HepG2 (cell line): ENCODE measurements at regions not wholly inside any gene's neighbourhood (a gene's known extent, or its start where the extent isn't known, plus 50 kb on each side); places are given as distances from the start of the nearest gene placed in this dataset.

ENCODE experiments used
- ATAC-seq: fragments of 200-7000 bp; cut with Tn5 transposase; 3 replicates; pipeline ENCODE4 v1.9.1; 2020; ENCODE audit warnings: mild to moderate bottlenecking, moderate library complexity
- BruUV-seq: library from RNA; stranded (reverse); fragments of 400-500 nt; replicated peaks from 2 replicates; lab custom pipeline; 2021; lab: Mats Ljungman, UMichigan
- CTCF ChIA-PET: fragments of 300-600 bp; formaldehyde crosslinking; extraction: SDS; loops from one replicate; lab custom pipeline; 2021; ENCODE audit warnings: low total read pairs, inconsistent platforms, low intra/inter-chr PET ratio; lab: Yijun Ruan, JAX
- POLR2A ChIA-PET: fragments of 350-600 bp; sonication (Branson Sonifier 250); formaldehyde crosslinking; loops from one replicate; lab custom pipeline; 2020; ENCODE audit warnings: antibody characterized with exemption, inconsistent platforms; lab: Yijun Ruan, JAX
- DNase-seq: peaks from one replicate; pipeline ENCODE4 v3.0.0-alpha.2; 2015; ENCODE audit warnings: low spot score
- FAIRE-seq: peaks from 3 replicates; lab custom pipeline; 2011; peaks lifted over from hg19 to GRCh38; lab: Jason Lieb, UNC
- H2AFZ ChIP-seq: one replicate; pipeline ENCODE4 v1.6.1; 2011; ENCODE audit warnings: low read length, inconsistent platforms
- H3K27ac ChIP-seq: fragments of 300-600 bp; 3 replicates; pipeline ENCODE4 v1.8.0; 2011; ENCODE audit warnings: mixed run types, mild to moderate bottlenecking, mixed read lengths, low read length, inconsistent platforms; ENCODE audit not compliant: insufficient read depth; ENCODE audit errors: extremely low read length
- H3K27me3 ChIP-seq, 2 experiments: fragments of 200-600 bp in 1 of 2; 2 replicates in 1 of 2; 3 replicates in 1 of 2; pipeline versions ENCODE4 v1.6.0 to v1.8.0; 2011; ENCODE audit warnings: low read length in 2 of 2, mild to moderate bottlenecking in 2 of 2, moderate library complexity in 2 of 2, inconsistent platforms in 1 of 2; ENCODE audit not compliant: insufficient read depth in 2 of 2, control insufficient read depth in 1 of 2
- H3K36me3 ChIP-seq, 2 experiments: fragments of 200-600 bp in 1 of 2; replicated peaks in 1 of 2; 2 replicates in 1 of 2; 3 replicates in 1 of 2; pipeline versions ENCODE4 v1.5.1 to v1.8.0; 2011; ENCODE audit warnings: low read length in 2 of 2, inconsistent platforms in 1 of 2; ENCODE audit not compliant: insufficient read depth in 2 of 2, control insufficient read depth in 1 of 2
- H3K4me1 ChIP-seq: 2 replicates; pipeline ENCODE4 v1.5.1; 2012; ENCODE audit warnings: low read length, inconsistent platforms; ENCODE audit not compliant: insufficient read depth
- H3K4me2 ChIP-seq: 2 replicates; pipeline ENCODE4 v1.6.0; 2011; ENCODE audit warnings: low read depth, low read length, inconsistent platforms
- H3K4me3 ChIP-seq, 3 experiments: fragments of 200-600 bp in 1 of 3; sonication (generic), shearing (Covaris generic) in 1 of 3; replicated peaks in 1 of 3; 2 replicates each; pipeline ENCODE4 v1.5.1; 2011 to 2016; ENCODE audit warnings: low read length in 3 of 3, inconsistent platforms in 2 of 3, low read depth in 2 of 3, mild to moderate bottlenecking in 2 of 3, control low read depth in 1 of 3, mixed read lengths in 1 of 3; ENCODE audit not compliant: insufficient read depth in 1 of 3
- H3K79me2 ChIP-seq: one replicate; pipeline ENCODE4 v1.6.1; 2011; ENCODE audit warnings: low read length, inconsistent platforms; ENCODE audit not compliant: insufficient read depth
- H3K9ac ChIP-seq: 2 replicates; pipeline ENCODE4 v1.6.0; 2011; ENCODE audit warnings: mild to moderate bottlenecking, low read depth, low read length, inconsistent platforms; ENCODE audit not compliant: insufficient read depth
- H3K9me3 ChIP-seq: 2 replicates; pipeline ENCODE4 v1.5.1; 2012; ENCODE audit warnings: mild to moderate bottlenecking, low read length
- H4K20me1 ChIP-seq: 2 replicates; pipeline ENCODE4 v1.6.0; 2011; ENCODE audit warnings: inconsistent platforms, mild to moderate bottlenecking, low read length, moderate library complexity; ENCODE audit not compliant: insufficient read depth
- DNMT3B ChIP-seq: conservative IDR thresholded peaks from 2 replicates; pipeline ENCODE4 v1.6.1; 2016; ENCODE audit warnings: missing biosample characterization, control low read depth
- FIP1L1 ChIP-seq: fragments of 200-400 bp; formaldehyde crosslinking; IDR thresholded peaks from 2 replicates; pipeline ENCODE4 v1.6.1; 2018; ENCODE audit warnings: low read depth, mild to moderate bottlenecking, low read length, moderate library complexity, borderline replicate concordance; ENCODE audit not compliant: insufficient read depth
- GABPB1 ChIP-seq: IDR thresholded peaks from 2 replicates; pipeline ENCODE4 v1.6.1; 2016; ENCODE audit warnings: mild to moderate bottlenecking, missing genetic modification reagents, moderate library complexity, missing compliant biosample characterization
- MAFG ChIP-seq: sonication (generic); formaldehyde crosslinking; IDR thresholded peaks from 2 replicates; pipeline ENCODE4 v1.5.1; 2020; ENCODE audit warnings: mild to moderate bottlenecking, missing genetic modification reagents
- RNF219 ChIP-seq: sonication (generic); formaldehyde crosslinking; IDR thresholded peaks from 2 replicates; pipeline ENCODE4 v1.5.0; 2020; ENCODE audit warnings: mild to moderate bottlenecking, missing genetic modification reagents
- SNAPC4 ChIP-seq: sonication (generic); formaldehyde crosslinking; IDR thresholded peaks from 2 replicates; pipeline ENCODE4 v1.4.0; 2020; ENCODE audit warnings: mild to moderate bottlenecking, missing genetic modification reagents
- SOX6 ChIP-seq, 2 experiments: fragments of 450-650 bp in 1 of 2; sonication (generic) in 1 of 2; formaldehyde crosslinking in 1 of 2; IDR thresholded peaks; 2 replicates each; pipeline versions ENCODE4 v1.4.0 to v1.6.1; 2017 to 2020; ENCODE audit warnings: antibody characterized with exemption in 1 of 2, mild to moderate bottlenecking in 1 of 2, missing genetic modification reagents in 1 of 2
- TFE3 ChIP-seq: IDR thresholded peaks from 2 replicates; pipeline ENCODE4 v1.6.1; 2016
- ZNF615 ChIP-seq: sonication (generic); formaldehyde crosslinking; IDR thresholded peaks from 2 replicates; pipeline ENCODE4 v1.5.0; 2020; ENCODE audit warnings: mild to moderate bottlenecking, missing genetic modification reagents, borderline replicate concordance
- ZNF691 ChIP-seq: sonication (generic); formaldehyde crosslinking; IDR thresholded peaks from 2 replicates; pipeline ENCODE4 v1.4.0; 2020; ENCODE audit warnings: missing genetic modification reagents, low read depth, mild to moderate bottlenecking, borderline replicate concordance
- ZNF713 ChIP-seq: sonication (generic); formaldehyde crosslinking; IDR thresholded peaks from 2 replicates; pipeline ENCODE4 v1.4.0; 2020; ENCODE audit warnings: mild to moderate bottlenecking, missing genetic modification reagents
- ZNF747 ChIP-seq: sonication (generic); formaldehyde crosslinking; IDR thresholded peaks from 2 replicates; pipeline ENCODE4 v1.8.1; 2023; ENCODE audit warnings: missing genetic modification reagents, mild to moderate bottlenecking, borderline replicate concordance
- WGBS: methylation state at CpG from one replicate; pipeline ENCODE4 v1.1.6; 2017; ENCODE audit warnings: low lambda C conversion rate; 5-methylcytosine and 5-hydroxymethylcytosine counted together
- in situ Hi-C: cut with HindIII; loops from 2 replicates; pipeline ENCODE4 v1.10.0; 2017; ENCODE audit warnings: low pct_unique_long_range_greater_than_20kb; ENCODE audit not compliant: extremely low pct_ligation_motif_present
- intact Hi-C: fragments of 100-400 bp; cut with micrococcal nuclease; formaldehyde crosslinking; loops from one replicate; pipeline ENCODE4 v1.10.0; 2022; ENCODE audit not compliant: unreplicated experiment

- TF ChIP-seq RNF219 (CRISPR knock-in tag) = no peak
- TF ChIP-seq ZNF747 = no peak
- no peak for TF ChIP-seq SNAPC4 (CRISPR knock-in tag)
Measured at GRCh38 chrX:98057176-98057575, 1173.5 kb downstream of the RPA4 start (continued).

GRCh38 chrX:98065151-98065550 is 1181.4 kb downstream of the RPA4 start:
- DNase-seq (no peak), ATAC-seq (no peak), FAIRE-seq (no peak)
- H3K9ac ChIP-seq = no peak overlapping the region
- no peak overlapping the region for H2AFZ ChIP-seq
- no TSS peak for BruUV-seq
- intact Hi-C loops (no loop called here), in situ Hi-C loops (no loop called here)
- H3K27me3 ChIP-seq = no peaks in the 10 kb centered on the region
- no peaks in the 10 kb centered on the region for H3K36me3 ChIP-seq
- H3K79me2 ChIP-seq = no peaks in the 10 kb centered on the region
- ChIA-PET POLR2A (no interaction called here), CTCF (no interaction called here)
- no peak overlapping the region for H3K27ac ChIP-seq
- H4K20me1 ChIP-seq = no peaks in the 10 kb centered on the region
- H3K4me3 ChIP-seq = no peak overlapping the region
- 0% methylated on average over 2 of the region's 2 CpGs for WGBS
- no peaks in the 10 kb centered on the region for H3K4me1 ChIP-seq
- H3K9me3 ChIP-seq = no peaks in the 10 kb centered on the region
- no peak overlapping the region for H3K4me2 ChIP-seq
- TF ChIP-seq ZNF615 (CRISPR knock-in tag) = no peak
- TF ChIP-seq TFE3 (CRISPR knock-in tag) = no peak
- no peak for TF ChIP-seq GABPB1 (CRISPR knock-in tag)
- TF ChIP-seq ZNF713 (CRISPR knock-in tag) = no peak
- TF ChIP-seq FIP1L1 = no peak
- no peak for TF ChIP-seq DNMT3B (CRISPR knock-in tag)
- TF ChIP-seq ZNF691 = no peak
- TF ChIP-seq SOX6 (IDR thresholded peaks at IDR 0.05) = no peak
- TF ChIP-seq SOX6 (CRISPR knock-in tag; IDR thresholded peaks at IDR 0.05) = no peak
- TF ChIP-seq MAFG (CRISPR knock-in tag) = no peak
